ENCODE measurements at regions not wholly inside any gene's neighbourhood (a gene's known extent, or its start where the extent isn't known, plus 50 kb on each side); places are given as distances from the start of the nearest gene placed in this dataset.

- 0% methylated on average over 3 of the region's 3 CpGs for WGBS (ENCODE audit: insufficient coverage, low coverage, missing lambda C conversion rate)
- in situ Hi-C loops (cut with MboI) (no loop called here), intact Hi-C loops (cut with micrococcal nuclease) (loop anchor here (2.0 to 5.0 kb wide), 3 partner anchors 101 to 1836 kb away; partner anchors contain the start of gene EPHA4)
- no peak overlapping the region for H3K4me2 ChIP-seq (ENCODE audit: insufficient read depth, low read length)
- ChIA-PET CTCF (ENCODE audit: low intra/inter-chr PET ratio) (interaction anchor here (0.6 to 1.1 kb wide), 2 partner anchors 100 to 143 kb away, joined by 3 to 4 read pairs; no protein-coding TSS in a partner anchor), POLR2A (no interaction called here)
- FAIRE-seq (peak; percentile 67), DNase-seq (ENCODE audit: extremely low read depth in 1 of 4, low spot score in 3 of 4) (peak; percentile 15 to 43 (median 30)), ATAC-seq (peak; percentile 81)
- H3K9me3 ChIP-seq (replicated peaks; ENCODE audit: control insufficient read depth, insufficient read depth, low read depth, low read length), result no peaks in the 10 kb centered on the region
- H3K9me1 ChIP-seq (ENCODE audit: control insufficient read depth, insufficient read depth, low read length), result no peaks in the 10 kb centered on the region
- no peak overlapping the region for H2AFZ ChIP-seq (ENCODE audit: low read depth, low read length)
- H3K36me3 ChIP-seq (ENCODE audit: control insufficient read depth, insufficient read depth, low read length), result no peaks in the 10 kb centered on the region
- BruUV-seq (replicated peaks), result no TSS peak
- H3K4me3 ChIP-seq, result no peak overlapping the region
- no peaks in the 10 kb centered on the region for H3K4me1 ChIP-seq (replicated peaks in 1 of 2; ENCODE audit: control insufficient read depth in 2 of 2, insufficient read depth in 2 of 2, low read length in 2 of 2)
- H4K20me1 ChIP-seq (replicated peaks; ENCODE audit: control insufficient read depth, insufficient read depth, low read length), result 0 out of 2 replicates have a peak, but pooled peaks cover 3% of the 10 kb centered on the region
- no peak overlapping the region for H3K27ac ChIP-seq (ENCODE audit: extremely low read depth, low read depth, low read length)
- no peaks in the 10 kb centered on the region for H3K79me2 ChIP-seq (ENCODE audit: control insufficient read depth, insufficient read depth, low read length)
- H3K9ac ChIP-seq (ENCODE audit: insufficient read depth in 1 of 2, low read depth in 2 of 2, low read length in 2 of 2), result no peak overlapping the region
- H3K27me3 ChIP-seq (ENCODE audit: control insufficient read depth in 2 of 2, insufficient read depth in 2 of 2, low read length in 2 of 2), result peaks cover 0 to 4% of the 10 kb centered on the region in 2 experiments; a peak in 1 of 5 replicates
- no peak for TF ChIP-seq ESRRB (CRISPR knock-in tag; IDR thresholded peaks at IDR 0.05; ENCODE audit: borderline replicate concordance)
- no peak for TF ChIP-seq ZBTB1 (CRISPR knock-in tag; IDR thresholded peaks at IDR 0.05; ENCODE audit: borderline replicate concordance, low read depth)
- no peak for TF ChIP-seq MIER1 (IDR thresholded peaks at IDR 0.05; ENCODE audit: low read depth)
- TF ChIP-seq RBM22 (IDR thresholded peaks at IDR 0.05; ENCODE audit: low read depth, low read length, poor library complexity, severe bottlenecking), result no peak
- no peak for TF ChIP-seq ZNF121 (CRISPR knock-in tag; conservative IDR thresholded peaks at IDR 0.05)
- no peak for TF ChIP-seq SNIP1 (IDR thresholded peaks at IDR 0.05; ENCODE audit: low read depth)
- TF ChIP-seq GATAD2B (IDR thresholded peaks at IDR 0.05; ENCODE audit: borderline replicate concordance), result no peak
- no peak for TF ChIP-seq MGA (IDR thresholded peaks at IDR 0.05)
- TF ChIP-seq RAD21 (CRISPR knock-in tag; conservative IDR thresholded peaks at IDR 0.05 in 1 of 2, IDR thresholded peaks at IDR 0.05 in 1 of 2), result peak; percentile 51 to 71
- TF ChIP-seq SMARCA5 (IDR thresholded peaks at IDR 0.05), result no peak
Observed at GRCh38 chr2:219736209-219736608, 108.8 kb downstream of the SLC4A3 start.

All from K562 (cell line).